NCI-H1092 treated with DMSO at 0.1 percent for 48 hours (cell line): ENCODE measurements at regions not wholly inside any gene's neighbourhood (a gene's known extent, or its start where the extent isn't known, plus 50 kb on each side); places are given as distances from the start of the nearest gene placed in this dataset.
"Not testable (repeated sequence)": the region's sequence is repeated elsewhere in the genome, so short reads cannot be mapped to it uniquely, and the experiment has no call there.

Experiments
- DNase-seq: peaks from one replicate; lab custom pipeline; 2025; lab: John Stamatoyannopoulos, UW

- no peak for DNase-seq
These were observed 79.6 kb downstream of the INSIG1 start for GRCh38 chr7:155377071-155377837.

DNA sequence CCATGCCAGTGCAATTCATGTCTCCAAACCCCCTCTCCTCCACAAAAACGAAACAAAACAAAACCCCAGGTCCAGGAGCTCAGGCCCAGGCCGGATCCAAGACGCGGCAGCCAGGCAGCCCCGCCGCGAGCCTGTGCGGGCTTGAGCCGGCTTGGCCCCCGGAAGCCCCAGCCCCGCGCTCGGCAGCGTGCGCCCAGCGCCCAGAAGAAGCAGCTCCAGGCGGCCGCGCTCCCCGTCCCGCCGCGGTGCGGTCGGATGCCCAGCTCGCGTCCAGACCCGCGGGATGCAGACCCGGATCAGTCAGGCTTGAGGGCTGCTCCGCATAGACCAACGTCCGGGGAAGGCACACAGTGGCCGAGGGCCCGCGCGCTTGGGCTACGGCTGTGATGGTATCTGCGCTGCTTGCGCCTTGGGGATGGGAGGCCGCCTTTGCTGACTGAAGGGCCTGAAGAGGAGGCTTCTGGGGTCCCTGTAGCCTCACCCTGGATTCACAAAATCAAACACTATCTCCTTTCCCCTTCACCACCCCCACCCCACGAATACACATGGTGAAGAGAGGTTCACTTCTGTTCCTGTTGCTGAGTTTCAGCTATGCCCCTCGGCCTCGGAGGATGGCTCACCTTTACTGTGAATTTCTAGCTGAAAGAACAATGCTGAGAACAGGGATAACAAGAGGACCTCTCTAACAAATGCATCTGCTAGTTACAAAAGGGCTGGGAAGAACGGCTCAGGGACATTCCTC, 79.9 kb upstream of the EN2 start:
- no peak for DNase-seq

DNA sequence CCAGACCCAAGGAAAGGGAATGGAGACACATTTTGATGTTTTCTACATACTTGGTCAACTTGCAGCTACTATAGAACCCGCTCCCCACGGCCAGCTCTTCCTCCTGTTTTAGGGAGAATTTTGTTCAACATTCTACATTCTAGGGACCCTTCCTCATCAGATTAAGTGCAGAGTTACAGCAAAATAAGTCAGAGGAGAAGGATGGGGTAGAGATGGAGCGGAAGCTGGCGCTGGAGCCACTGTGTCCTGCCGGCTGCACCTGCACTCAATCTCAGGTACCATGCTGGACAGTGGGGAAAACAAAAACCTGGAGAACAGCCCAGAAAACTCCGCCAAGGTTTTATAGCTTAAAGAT, 79.4 kb upstream of the EN2 start:
- no peak for DNase-seq

DNA sequence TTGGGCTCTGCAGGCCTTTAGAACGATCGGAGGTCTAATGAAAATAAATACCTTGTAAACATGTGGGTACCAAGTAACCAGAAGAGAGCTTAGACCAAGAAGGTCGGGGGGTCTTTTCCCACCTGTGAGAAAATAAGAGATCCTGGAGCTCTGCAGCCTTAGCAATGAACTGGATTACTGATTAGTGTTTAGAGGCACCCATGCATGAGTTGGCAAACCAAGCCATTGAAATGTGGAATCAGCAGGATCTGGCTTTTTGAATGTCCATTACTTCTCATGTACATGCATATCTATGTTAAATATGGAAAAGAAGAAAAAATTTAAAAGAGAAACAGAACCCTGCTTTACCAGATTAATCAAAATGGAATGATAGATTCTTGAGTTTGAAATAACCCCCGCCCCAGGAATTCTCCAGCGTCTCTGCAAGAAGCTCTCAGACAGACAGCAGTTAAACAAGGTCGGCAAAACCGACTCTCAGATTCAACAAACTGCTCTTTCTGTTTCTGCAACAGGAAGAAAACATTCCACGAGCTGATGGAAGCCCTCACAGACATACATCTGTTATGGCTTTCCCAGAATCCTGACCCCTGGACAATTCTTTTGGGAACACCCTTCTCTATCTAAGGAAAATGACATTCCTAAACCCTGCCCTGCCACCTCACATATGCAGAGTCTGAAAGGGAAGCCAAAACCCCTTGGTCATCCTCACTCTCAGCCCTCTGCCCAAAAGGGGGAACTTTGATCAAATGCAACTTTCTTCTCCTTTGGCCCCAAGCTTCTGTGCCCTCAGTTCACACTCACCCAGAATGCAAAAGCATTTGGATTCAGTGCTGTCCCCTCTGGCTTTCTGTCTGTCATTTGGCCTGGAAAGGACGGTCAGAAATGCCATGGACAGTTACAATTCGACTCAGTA, 78.7 kb upstream of the EN2 start:
- DNase-seq = no peak

DNA sequence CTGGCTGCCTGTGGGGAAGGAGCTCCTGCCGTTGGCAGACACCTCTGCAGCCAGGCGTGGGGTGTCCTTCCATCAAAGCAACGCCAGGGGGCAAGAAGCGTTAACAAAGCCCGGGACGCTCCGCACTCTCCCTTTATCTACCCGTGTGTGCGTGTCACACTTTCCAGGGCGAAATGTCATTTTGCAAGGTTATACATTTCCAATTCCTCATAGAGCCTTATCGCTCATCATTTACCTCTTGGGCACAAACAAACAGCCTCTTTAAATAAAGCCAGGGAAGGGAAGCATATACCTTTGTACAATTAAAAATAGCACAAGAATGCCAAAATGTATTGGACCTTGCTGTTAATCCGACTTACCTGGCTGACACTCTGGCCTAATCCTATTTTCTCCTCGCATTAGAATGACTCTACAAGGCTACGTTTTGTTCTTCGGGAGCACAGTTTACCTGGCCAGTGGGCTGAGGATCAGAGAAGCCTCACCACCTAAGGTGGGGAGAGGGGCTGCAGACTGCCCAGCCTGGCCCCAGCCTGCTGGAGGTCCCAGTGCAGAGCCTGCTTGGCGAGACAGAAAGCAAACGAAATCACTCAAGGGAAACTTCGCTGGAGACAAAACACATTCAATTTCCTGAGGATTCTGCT, 77.6 kb upstream of the EN2 start:
- DNase-seq = peak; percentile 84

- no peak for DNase-seq
These were observed 76.7 kb upstream of the EN2 start for GRCh38 chr7:155380976-155381851.

DNA sequence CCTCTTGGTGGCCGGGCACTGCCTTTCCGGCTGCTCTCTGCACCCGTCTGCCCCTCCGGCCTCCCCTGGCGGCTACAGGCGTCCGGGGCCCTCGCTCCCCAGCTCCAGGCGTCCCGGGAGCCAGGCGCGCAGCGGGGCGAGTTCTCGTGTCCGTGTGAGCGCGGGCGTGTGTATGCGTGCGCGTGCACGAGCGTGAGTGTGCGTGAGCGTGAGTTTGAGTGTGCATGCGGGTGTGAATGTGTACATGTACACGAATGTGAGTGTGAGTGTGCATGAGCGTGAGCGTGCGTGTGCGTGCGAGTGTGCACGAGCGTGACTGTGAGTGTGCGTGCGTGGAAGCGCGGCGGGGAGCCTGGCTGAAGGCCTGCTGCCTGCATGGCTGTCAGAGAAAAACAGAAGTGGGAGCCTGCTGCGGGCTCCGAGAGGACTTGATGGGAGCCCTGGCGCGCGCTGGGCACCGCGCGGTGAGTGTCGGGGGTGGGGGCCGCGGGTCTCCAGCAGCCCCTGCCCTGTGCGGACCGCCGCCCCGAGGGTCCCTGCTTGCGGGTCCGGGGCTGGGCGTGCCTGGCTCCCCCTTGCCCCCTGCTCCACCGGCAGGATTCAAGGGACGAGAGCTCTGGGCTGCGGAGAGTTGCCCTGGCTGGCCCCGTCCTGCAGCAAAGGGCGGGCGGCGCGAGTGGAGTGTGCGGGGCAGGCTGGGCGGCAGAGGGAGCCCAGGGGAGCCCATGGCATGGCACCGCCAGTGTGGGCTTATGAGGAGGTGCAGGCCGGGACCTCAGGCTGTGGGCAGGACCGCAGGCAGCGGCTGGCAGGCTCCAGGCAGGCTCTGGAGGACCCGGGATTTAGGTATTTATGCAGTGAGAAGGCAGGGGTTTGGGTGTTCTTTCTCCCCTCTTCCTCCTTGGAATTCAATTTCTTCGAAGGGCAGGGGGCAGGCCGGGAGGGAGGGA, 75.8 kb upstream of the EN2 start:
- DNase-seq = no peak

GRCh38 chr7:155382802-155383171, 75.1 kb upstream of the EN2 start:
- DNase-seq = no peak

DNA sequence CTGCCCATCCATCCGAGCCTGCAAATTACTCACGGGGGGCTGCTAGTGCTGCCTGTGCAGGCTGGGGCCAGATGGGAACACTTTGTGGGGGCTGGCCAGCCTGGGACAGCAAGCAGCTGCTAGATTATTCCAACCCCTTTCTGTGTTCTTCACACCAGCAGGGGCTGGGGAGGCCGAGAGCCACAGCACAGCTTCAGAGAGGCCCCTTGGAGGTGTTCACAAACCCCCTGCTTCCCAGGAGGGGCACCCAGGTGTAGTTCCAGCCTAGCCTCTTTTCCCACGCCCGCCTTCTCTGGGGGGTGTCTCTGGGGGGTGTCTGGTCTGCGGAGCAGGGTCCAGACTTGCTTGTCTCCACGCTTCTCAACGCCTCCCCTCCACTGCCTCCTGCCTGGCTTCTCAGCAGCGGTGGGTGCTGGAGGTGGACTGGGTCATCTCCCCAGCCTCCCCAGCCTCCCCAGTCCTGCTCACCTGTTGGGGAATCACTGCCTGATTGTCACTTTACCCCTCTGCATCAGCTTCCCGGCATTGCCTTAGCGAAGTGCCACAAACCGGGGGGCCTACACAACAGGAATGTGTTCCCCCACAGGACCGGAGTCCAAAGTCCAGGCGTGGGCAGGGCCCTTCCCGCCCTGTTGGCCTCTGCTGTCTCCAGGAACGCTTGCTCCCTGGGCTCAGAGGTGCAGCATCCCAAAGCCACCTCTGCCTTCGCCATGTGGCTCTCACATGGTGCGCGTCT, 74.0 kb upstream of the EN2 start:
- no peak for DNase-seq

GRCh38 chr7:155384751-155385150, 73.2 kb upstream of the EN2 start:
- DNase-seq = no peak

DNA sequence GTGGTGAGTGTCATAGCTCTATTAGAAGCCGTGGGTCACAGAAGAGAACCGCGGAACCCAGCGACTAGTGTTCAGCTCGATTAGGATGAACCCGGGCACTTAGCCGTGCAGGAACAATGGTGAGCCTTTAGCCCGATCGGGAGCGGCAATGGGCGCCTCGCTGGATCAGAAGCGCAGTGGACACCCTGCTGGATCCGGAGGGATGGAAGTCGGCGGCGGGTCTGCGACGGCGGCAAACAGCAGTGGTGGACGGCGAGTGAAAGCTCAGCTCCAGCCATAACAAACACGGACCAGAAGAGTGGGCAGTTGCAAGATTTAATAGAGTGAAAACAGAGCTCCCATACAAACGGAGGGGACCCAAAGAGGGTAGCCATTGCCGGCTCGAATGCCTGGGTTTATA, 72.7 kb upstream of the EN2 start:
- DNase-seq = not testable (repeated sequence)

GRCh38 chr7:155386608-155387007, 71.3 kb upstream of the EN2 start:
- DNase-seq = no peak

DNA sequence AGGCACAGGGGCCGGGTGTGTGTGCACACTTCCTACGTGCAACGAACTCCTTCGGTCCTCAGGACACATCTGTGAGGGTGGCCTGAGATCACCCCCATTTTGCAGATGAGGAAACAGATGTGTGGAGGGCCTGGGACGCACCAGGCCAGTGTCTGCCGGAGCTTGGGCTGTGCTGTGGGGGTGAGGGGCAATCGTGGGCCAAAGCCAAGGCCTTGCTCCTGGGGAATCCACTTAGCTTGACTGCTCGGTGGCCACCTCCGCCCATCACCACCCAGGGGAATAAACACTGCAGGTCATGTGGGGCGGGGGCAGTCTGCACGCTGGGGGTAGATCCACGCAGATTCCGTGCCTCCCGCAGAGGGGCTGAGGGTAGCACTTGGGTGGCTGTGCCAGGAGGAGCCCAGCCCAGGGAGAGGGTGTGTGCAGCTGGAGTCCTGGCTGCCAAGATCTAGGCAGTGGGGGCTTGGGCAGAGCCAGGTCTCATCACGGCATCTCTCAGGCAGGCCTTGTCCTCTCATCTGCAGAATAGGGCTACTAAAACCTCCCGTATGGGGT, 70.8 kb upstream of the EN2 start:
- no peak for DNase-seq

DNA sequence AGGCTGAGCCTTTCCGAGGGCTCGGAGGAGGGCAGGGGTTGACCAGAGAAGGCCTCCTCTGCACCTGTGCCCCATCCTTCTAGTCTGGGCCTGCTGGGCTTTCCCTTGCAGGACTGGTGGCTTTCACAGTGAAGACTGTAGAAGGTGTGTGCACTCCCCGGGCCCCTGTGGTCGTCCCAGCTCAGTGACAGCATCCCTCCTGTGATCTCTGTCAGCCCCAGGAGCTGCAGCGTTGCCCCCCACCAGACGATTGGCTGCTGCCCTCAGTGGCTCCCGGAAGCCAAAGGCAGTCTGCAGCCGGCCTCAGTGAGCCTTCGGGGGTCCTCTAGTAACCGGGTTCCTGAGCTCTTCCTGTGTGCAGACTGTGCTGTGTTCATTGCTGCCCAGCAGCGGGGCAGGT, 69.4 kb upstream of the EN2 start:
- DNase-seq = no peak

DNA sequence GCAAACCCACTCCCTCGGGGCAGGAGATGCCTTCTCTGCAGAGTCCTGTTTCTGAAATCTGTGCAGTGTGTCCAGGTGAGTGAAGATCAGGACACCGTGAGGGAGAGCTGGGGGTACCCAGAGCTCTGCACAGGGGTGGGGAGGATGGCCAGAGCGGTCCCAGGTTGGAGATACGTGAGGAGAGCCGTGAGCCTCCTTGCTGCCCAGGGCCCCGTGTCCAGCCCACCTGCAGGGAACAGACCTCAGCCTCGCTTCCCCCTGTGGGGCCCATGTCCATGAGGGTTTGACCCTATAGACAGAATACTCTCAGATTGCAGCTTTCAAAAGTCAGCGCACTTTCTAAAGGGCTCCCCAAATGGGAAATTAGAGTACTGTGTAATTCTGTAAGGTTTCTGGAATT, 66.5 kb upstream of the EN2 start:
- DNase-seq = no peak

GRCh38 chr7:155392726-155393570, 65.0 kb upstream of the EN2 start:
- DNase-seq = peak; percentile 73

DNA sequence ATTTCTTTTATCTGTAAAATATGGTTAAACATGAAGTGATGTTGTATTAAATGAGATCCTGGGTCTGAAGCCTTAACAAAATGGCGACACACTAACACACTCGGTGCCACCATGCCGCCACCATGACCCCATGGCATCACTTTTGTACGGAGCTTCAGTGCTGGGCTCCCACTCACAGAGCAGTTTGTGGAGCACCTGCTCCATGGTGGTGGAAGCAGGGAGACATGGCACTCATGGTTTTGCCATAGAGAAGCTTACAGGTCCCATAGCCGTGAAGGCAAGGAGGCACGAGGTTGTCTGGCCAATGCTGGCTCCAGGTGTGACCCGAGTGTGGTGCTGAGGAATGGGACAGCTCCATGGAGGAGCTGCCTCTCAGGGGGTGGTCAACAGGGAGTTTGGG, 63.5 kb upstream of the EN2 start:
- no peak for DNase-seq

DNA sequence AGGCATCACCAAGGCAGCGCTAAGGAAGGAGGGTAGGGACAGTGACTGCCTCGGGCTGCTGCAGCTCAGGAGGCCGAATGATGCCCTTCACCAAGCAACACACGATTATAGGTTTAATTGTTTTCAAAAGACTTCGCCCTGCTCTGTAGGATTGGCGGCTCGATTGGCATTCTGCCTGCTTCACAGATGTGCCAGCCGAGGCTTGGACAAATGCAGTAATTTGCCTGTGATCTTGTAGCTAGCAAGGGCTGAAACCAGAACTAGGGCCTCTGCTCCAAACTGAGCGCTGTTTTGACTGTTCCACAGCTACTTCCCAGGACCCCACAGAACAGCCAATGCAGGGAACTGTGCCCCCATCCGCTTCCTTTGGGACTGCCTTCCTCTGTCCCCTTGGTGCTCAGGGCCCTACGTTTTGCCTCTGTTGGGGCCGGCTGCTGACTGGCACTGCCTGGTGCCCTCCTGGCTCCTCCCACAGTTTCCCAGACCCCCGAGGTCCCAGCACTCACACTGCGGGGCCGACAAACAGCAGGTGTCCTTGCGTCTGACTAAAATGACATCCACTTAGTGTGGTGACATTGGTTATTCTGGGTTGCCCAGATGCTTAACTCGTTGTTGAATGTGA, 62.6 kb upstream of the EN2 start:
- DNase-seq = peak; percentile 53
